BE2C (cell line): ENCODE measurements at regions not wholly inside any gene's neighbourhood (a gene's known extent, or its start where the extent isn't known, plus 50 kb on each side); places are given as distances from the start of the nearest gene placed in this dataset.

Experiments used
- DNase-seq: peaks from one replicate; pipeline ENCODE4 v3.0.0-alpha.2; 2020
- H3K27me3 ChIP-seq: fragments of 250-450 bp; sonication (Bioruptor Pico); 2 replicates; pipeline ENCODE4 v1.5.1; 2020; ENCODE audit warnings: mild to moderate bottlenecking
- H3K36me3 ChIP-seq: fragments of 250-450 bp; sonication (Bioruptor Pico); 2 replicates; pipeline ENCODE4 v1.5.1; 2020; ENCODE audit warnings: mild to moderate bottlenecking
- H3K4me1 ChIP-seq: fragments of 250-450 bp; sonication (Bioruptor Pico); 2 replicates; pipeline ENCODE4 v1.5.1; 2020
- H3K4me3 ChIP-seq: 2 replicates; pipeline ENCODE4 v1.5.1; 2011; ENCODE audit warnings: low read depth, low read length
- H3K9me3 ChIP-seq: fragments of 250-450 bp; sonication (Bioruptor Pico); 2 replicates; pipeline ENCODE4 v1.5.1; 2020
- TF ChIP-seq, protein P1 (sequence below): IDR thresholded peaks from 2 replicates; pipeline ENCODE4 v1.5.1; 2012; ENCODE audit warnings: mild to moderate bottlenecking, low read depth, low read length

DNA sequence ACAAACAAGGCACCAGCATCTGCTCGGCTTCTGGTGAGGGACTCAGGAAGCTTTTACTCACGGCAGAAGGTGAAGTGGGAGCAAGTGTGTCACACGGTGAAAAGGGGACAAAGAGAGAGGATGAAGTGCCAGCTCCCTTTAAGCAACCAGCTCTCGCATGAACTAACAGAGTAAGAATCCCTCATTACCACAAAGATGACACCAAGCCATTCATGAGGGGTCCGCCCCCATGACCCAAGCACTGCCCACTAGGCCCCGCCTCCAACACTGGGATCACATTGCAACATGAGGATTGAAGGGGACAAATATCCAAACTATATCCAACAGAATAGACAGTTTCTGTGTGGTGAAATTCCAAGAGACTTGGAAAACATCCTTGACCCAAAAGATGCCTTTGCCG, 198.2 kb upstream of the POU2AF2 start:
- no peaks in the 10 kb centered on the region for H3K9me3 ChIP-seq
- no peak overlapping the region for H3K4me3 ChIP-seq
- DNase-seq = no peak
- H3K27me3 ChIP-seq = no peaks in the 10 kb centered on the region
- TF ChIP-seq, protein P1, sequence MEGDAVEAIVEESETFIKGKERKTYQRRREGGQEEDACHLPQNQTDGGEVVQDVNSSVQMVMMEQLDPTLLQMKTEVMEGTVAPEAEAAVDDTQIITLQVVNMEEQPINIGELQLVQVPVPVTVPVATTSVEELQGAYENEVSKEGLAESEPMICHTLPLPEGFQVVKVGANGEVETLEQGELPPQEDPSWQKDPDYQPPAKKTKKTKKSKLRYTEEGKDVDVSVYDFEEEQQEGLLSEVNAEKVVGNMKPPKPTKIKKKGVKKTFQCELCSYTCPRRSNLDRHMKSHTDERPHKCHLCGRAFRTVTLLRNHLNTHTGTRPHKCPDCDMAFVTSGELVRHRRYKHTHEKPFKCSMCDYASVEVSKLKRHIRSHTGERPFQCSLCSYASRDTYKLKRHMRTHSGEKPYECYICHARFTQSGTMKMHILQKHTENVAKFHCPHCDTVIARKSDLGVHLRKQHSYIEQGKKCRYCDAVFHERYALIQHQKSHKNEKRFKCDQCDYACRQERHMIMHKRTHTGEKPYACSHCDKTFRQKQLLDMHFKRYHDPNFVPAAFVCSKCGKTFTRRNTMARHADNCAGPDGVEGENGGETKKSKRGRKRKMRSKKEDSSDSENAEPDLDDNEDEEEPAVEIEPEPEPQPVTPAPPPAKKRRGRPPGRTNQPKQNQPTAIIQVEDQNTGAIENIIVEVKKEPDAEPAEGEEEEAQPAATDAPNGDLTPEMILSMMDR = no peak
- no peaks in the 10 kb centered on the region for H3K36me3 ChIP-seq
- no peaks in the 10 kb centered on the region for H3K4me1 ChIP-seq

- Histone ChIP-seq H3K36me3 (no peaks in the 10 kb centered on the region), H3K27me3 (no peaks in the 10 kb centered on the region)
- DNase-seq = no peak
Observed at GRCh38 chr11:111046291-111046690, 199.2 kb upstream of the POU2AF2 start.

DNA sequence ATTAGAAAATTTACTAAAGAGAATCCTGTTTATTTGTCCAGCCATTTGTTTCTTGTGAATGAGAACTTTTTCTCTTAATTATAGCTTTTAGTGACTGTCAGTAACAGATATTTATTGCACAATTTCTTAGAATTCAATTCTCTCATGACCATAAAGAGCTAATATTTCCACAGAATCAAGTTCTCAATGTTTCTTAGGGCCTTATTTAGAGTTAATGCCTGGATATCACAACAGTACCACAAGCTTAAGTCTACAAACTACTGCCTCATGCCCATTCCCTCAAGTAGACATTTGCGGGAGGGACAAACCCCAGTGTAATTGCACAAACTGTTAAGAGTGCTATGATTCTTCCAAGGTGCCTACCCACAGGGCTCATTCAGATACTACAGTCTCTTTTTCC, 199.7 kb upstream of the POU2AF2 start:
- no peak for DNase-seq
- no peaks in the 10 kb centered on the region for H3K27me3 ChIP-seq
- H3K36me3 ChIP-seq = no peaks in the 10 kb centered on the region
- H3K4me3 ChIP-seq = no peak overlapping the region
- no peaks in the 10 kb centered on the region for H3K4me1 ChIP-seq
- TF ChIP-seq, protein P1 = no peak
- H3K9me3 ChIP-seq = no peaks in the 10 kb centered on the region

More at GRCh38 chr11:111046291-111046690, 199.2 kb upstream of the POU2AF2 start:
- H3K4me1 ChIP-seq = no peaks in the 10 kb centered on the region
- H3K4me3 ChIP-seq = no peak overlapping the region
- H3K9me3 ChIP-seq = no peaks in the 10 kb centered on the region
- TF ChIP-seq, protein P1 = no peak

GRCh38 chr11:111045407-111045803, 200.1 kb upstream of the POU2AF2 start:
- Histone ChIP-seq H3K4me1 (no peaks in the 10 kb centered on the region), H3K9me3 (no peaks in the 10 kb centered on the region), H3K27me3 (no peaks in the 10 kb centered on the region), H3K4me3 (no peak overlapping the region), H3K36me3 (no peaks in the 10 kb centered on the region)
- TF ChIP-seq, protein P1 = no peak
- DNase-seq = no peak

DNA sequence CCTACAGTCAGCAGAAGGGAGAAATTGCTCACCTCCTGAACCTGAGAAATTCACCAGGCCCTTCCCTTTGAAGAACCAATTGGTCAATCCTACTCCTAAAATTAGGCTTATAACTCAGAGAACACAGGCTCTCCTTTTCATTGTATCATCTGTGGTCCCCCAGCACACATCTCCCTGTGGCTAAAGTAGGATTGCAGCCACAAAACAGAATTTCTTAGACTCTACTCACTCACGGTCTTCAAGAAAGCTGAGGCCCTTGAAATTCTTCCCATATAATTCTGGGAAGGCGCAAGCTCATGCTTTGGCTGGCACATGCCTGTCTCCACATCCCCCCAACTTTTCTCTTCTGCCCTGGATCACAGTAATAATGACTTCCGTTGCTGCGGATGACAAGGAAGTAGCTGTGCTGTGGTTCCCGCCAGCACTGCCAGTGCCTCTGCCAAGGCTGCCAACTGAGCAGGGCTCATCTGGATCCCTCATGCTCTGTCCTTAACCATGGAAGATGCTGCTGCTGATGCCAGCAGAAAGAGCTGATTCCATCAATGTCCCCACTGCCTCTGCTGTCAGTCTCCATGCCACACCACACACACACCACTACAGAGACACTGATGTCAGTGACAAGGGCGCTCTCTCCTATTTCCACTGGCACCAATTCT, 200.6 kb upstream of the POU2AF2 start:
- Histone ChIP-seq H3K27me3 (no peaks in the 10 kb centered on the region), H3K9me3 (no peaks in the 10 kb centered on the region), H3K36me3 (no peaks in the 10 kb centered on the region), H3K4me1 (no peaks in the 10 kb centered on the region), H3K4me3 (no peak overlapping the region)
- TF ChIP-seq, protein P1 = no peak
- DNase-seq = no peak

DNA sequence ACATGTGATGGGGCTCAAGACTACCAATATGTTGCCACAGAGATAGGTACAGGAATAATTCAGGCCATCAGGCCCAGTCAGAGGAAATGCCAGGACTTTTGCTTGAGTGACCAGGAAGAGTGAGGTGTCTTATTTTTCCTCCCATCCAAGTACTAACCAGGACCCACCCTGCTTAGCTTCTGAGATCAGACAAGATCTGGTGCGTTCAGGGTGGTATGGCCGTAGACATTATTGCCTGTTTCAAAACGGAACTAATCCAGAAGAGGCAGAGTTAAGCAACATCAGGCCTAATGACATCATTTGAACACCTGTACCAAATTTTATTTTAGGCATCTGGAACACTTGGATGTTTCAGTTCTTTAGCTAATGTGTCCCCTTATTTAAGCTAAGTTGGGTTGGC, 205.5 kb upstream of the POU2AF2 start:
- Histone ChIP-seq H3K36me3 (no peaks in the 10 kb centered on the region), H3K9me3 (no peaks in the 10 kb centered on the region), H3K4me3 (no peak overlapping the region), H3K4me1 (no peaks in the 10 kb centered on the region), H3K27me3 (no peaks in the 10 kb centered on the region)
- no peak for DNase-seq
- TF ChIP-seq, protein P1 = no peak
